OCI-M2 (cell line): ENCODE measurements at regions not wholly inside any gene's neighbourhood (a gene's known extent, or its start where the extent isn't known, plus 50 kb on each side); places are given as distances from the start of the nearest gene placed in this dataset.

Source experiments
- DNase-seq: peaks from one replicate; lab custom pipeline; 2025; ENCODE audit not compliant: unreplicated experiment; lab: John Stamatoyannopoulos, UW

GRCh38 chr7:67807826-67808225, 811.2 kb downstream of the TYW1 start:
- no peak for DNase-seq

DNA sequence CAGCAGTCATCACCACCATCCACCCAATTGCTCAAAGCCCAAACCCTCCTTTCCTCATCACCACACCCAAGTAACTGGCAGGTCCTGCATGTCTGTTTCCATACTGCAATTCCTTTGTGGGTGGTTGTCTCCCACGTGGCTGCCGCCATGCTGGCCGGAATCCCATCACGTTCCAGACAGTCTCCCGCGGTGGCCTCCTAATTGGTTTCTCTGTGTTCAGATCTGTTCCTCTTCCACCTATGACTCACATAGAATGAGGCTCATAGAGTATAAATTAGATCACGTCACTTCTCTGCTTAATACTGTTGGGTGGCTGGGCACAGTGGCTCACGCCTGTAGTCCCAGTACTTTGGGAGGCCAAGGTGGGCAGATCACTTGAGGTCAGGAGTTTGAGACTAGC, 813.0 kb downstream of the TYW1 start:
- no peak for DNase-seq

DNA sequence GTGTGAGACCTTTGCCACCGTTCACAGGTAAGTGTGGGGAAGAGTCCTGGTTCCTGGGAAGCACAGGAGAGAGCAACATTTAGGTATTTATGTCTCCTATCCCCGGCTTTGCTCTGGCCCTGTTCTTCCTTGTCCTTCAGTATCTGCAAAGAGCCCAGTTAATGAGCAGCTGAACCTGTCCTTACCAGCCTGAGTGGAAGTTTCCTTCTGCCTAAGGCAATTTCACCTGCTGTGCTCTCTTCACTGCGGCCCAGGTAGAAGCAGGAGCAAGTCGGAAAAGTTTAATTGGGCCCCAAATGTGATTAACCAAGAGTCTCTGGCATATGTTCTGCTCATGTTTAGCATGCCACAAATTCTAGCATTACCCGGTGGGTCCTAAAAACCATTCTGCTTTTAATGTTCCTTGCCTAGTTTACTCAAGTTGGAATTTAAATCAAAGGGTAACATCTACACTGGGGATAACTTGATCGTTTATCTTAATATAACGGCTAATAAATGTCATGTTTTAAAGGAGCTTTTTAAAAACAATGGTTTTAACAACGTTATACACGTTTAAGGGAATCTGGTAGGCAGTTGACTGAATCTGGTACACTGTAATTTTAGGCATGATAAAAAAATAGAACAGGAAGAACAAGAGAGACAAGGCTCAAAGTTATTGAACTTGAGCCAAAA, 817.1 kb downstream of the TYW1 start:
- no peak for DNase-seq

DNA sequence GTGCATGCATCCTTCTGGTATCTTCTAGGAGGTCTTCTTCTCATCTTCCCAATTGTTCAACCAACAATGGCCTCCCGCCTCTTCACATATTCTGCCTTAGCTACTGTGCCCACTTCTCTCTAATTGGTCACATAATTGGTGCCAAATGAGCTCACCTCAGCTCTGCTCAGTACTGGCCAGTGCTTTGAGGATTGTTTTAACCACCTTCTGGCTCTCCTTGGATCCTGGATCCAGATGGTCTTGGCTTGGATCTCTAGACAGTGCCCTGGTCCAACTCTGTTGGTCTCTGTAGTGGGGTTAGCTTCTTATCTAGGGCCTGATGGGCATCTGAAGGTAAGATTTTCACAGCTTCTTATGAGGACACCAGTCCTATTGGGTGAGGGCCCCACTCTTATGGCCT, 820.8 kb downstream of the TYW1 start:
- no peak for DNase-seq

DNA sequence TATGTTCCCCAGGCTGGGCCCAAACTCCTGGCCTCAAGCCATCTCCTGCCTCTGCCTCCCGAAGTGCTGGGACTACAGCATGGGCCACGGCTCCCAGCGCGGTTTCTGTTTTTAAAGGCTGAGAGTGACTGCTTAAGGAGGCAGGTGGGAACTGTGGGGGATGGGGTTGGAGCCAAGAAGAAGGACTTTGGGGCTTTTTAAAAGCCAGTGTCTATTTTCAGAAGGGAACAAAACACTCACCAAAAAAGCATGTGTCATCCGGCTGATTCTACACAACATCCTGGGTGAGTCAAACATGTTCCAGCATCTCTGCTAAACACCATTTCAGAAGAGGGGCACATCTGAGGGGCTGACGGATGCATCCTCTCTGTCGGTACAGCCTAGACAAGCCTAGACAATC, 824.5 kb downstream of the TYW1 start:
- DNase-seq, result no peak

DNA sequence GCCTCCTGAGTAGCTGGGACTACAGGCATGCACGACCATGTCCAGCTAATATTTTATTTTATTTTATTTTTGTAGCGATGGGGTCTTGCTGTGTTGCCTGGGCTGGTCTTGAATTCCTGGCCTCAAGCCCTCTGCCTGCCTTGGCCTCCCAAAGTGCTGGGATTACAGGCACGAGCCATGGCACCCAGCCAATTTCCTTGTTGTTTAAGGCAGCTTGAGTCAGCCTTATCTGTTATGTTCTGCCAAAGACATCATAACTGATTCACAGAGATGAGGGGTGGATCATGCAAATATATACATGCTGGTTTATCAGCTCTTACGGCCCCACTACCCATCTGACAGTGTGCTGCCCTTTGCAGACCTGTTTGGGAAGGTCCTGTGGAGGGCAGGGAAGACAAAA, 826.7 kb downstream of the TYW1 start:
- no peak for DNase-seq

- no peak for DNase-seq
Measured at GRCh38 chr7:67825356-67825755, 828.7 kb downstream of the TYW1 start.

DNA sequence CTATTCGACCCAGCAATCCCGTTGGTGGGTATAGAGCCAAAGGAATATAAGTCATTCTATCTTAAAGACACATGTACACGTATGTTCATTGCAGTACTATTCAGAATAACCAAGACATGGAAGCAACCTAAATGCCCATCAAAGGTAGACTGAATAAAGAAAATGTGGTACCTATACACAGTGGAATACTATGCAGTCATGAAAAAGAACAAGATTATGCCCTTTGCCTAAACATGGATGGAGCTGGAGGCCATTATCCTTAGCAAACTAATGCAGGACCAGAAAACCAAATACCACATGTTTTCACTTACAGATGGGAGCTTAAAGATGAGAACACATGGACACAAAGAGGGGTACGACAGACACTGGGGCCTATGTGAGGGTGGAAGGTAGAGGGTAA, 845.3 kb downstream of the TYW1 start:
- DNase-seq, result no peak

- DNase-seq, result no peak
Measured at GRCh38 chr7:67842571-67842970, 845.9 kb downstream of the TYW1 start.

DNA sequence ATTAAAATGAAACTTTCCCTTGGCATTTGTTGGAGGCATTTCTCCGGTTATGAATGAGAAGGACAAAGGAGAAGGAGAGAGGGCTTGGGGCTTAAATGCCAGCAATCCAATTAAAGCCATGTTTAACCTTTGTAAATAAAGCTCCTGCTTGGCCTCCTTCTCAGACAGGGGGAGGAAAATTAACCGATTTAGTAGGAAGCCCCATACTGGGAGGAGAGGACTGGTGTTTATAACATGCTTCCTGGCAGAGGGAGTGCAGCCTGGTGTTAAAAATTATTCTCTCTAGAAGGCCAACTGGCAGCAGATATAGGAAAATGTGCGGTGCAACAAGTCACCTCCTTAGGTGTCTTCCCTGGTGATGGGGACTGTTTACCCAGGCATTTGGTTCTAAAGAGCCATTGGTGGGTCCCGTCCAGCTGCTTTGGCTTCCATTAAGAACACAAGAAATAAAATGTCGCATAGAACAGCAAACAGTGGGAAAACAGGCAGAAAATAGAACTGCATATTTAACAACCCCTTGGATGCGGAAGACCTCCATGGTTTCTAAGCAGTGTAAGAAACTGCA, 846.5 kb downstream of the TYW1 start:
- no peak for DNase-seq

DNA sequence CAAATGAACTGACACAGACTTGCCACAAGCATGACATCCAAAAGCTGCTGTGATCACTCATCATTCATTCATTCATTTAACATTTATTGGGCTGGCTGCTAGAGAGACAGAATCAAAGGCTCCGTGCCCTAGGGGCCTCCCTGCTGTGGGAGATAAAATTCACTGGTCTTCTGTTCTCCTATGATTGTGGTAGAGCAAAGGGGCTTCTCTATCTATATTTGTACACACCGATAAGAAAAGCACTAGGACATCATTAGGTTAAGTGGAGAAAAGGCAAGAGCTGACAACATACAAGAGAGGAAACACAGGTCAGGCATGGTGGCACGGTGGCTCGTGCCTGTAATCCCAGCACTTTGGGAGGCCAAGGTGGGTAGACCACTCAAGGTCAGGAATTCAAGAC, 847.0 kb downstream of the TYW1 start:
- no peak for DNase-seq

GRCh38 chr7:67847092-67847787, 850.6 kb downstream of the TYW1 start:
- DNase-seq, result no peak

GRCh38 chr7:67854221-67855178, 857.9 kb downstream of the TYW1 start:
- no peak for DNase-seq

- no peak for DNase-seq
Measured at GRCh38 chr7:67855322-67855721, 858.7 kb downstream of the TYW1 start.

DNA sequence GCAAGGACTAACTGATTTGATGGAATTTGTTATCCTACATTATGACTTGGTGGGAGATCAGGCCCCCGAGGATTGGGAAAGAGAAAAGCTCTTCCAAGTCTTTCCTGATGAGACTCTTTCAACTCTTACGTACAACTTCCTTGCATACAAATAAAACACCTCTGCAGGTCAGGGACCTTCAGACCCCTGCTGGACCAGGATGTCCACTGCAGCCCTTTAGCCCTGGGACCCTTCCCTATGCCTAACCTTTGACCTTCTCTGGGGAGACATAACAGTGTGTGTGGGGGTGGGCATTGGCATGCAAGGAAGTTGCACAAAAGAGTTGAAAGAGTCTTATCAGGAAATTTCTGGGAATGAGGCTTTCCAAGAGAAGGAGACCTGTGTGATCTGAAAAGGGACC, 859.4 kb downstream of the TYW1 start:
- DNase-seq, result no peak

GRCh38 chr7:67857698-67858097, 861.1 kb downstream of the TYW1 start:
- no peak for DNase-seq

GRCh38 chr7:67858931-67859330, 862.3 kb downstream of the TYW1 start:
- DNase-seq, result no peak

GRCh38 chr7:67863911-67864310, 867.3 kb downstream of the TYW1 start:
- DNase-seq, result no peak

- DNase-seq, result no peak
Measured at GRCh38 chr7:67866054-67866453, 869.4 kb downstream of the TYW1 start.

DNA sequence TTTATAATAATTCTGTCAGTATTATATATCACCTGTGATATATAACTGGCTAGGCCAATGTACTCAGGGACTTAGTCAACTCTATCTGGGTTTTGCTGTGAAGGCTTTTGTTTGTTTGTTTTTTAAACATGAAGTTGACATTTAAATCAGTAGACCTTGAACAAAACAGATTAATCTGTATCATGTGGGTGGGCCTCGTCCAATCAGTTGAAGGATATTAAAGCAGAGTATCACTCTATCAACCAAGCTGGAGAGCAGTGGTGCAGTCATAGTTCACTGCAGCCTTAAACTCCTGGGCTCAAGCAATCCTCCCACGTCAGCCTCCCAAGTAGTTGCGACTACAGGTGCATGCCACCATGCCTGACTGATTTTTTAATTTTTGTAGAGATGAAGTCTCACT, 870.2 kb downstream of the TYW1 start:
- no peak for DNase-seq

- no peak for DNase-seq
Measured at GRCh38 chr7:67870396-67870795, 873.8 kb downstream of the TYW1 start.

GRCh38 chr7:67875558-67875957, 878.9 kb downstream of the TYW1 start:
- DNase-seq, result no peak
